ENCODE measurements at regions not wholly inside any gene's neighbourhood (a gene's known extent, or its start where the extent isn't known, plus 50 kb on each side); places are given as distances from the start of the nearest gene placed in this dataset.
"Not testable (repeated sequence)": the region's sequence is repeated elsewhere in the genome, so short reads cannot be mapped to it uniquely, and the experiment has no call there.

DNA sequence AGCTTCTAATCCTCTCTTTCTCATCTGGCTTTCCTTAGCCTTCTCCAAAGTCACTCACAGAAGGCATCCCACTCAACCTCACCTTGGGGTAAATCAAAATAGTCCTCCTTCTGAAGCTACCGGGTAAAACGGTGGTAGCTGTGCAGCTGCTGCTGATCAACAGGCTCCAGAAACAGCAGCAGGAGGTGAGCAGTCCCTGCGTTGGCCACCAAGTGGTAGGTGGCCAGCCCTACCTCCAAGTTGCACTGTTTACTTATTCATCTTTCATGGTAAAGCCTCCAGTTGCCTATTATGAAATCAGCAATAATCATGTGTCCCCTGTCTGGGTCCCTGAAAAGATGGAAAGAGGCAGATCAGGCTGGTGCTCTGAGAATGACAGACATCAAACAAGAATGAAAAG is 125.1 kb upstream of the POTEB2 start:
- TF ChIP-seq, protein P1, sequence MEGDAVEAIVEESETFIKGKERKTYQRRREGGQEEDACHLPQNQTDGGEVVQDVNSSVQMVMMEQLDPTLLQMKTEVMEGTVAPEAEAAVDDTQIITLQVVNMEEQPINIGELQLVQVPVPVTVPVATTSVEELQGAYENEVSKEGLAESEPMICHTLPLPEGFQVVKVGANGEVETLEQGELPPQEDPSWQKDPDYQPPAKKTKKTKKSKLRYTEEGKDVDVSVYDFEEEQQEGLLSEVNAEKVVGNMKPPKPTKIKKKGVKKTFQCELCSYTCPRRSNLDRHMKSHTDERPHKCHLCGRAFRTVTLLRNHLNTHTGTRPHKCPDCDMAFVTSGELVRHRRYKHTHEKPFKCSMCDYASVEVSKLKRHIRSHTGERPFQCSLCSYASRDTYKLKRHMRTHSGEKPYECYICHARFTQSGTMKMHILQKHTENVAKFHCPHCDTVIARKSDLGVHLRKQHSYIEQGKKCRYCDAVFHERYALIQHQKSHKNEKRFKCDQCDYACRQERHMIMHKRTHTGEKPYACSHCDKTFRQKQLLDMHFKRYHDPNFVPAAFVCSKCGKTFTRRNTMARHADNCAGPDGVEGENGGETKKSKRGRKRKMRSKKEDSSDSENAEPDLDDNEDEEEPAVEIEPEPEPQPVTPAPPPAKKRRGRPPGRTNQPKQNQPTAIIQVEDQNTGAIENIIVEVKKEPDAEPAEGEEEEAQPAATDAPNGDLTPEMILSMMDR (IDR thresholded peaks at IDR 0.05): not testable (repeated sequence)
- TF ChIP-seq POLR2AphosphoS5, POLR2A, EP300 (IDR thresholded peaks at IDR 0.05): not testable (repeated sequence)
